Left ventricle myocardium inferior (tissue), 1 donor: ENCODE measurements at regions not wholly inside any gene's neighbourhood (a gene's known extent, or its start where the extent isn't known, plus 50 kb on each side); places are given as distances from the start of the nearest gene placed in this dataset.

Source experiments
- DNase-seq: peaks from one replicate; pipeline ENCODE4 v3.0.0-alpha.2; 2020
- H3K27ac ChIP-seq: fragments of 200-600 bp; replicated peaks from 2 replicates; pipeline ENCODE4 v1.8.0; 2021
- H3K27me3 ChIP-seq: fragments of 200-600 bp; 2 replicates; pipeline ENCODE4 v1.8.0; 2021; ENCODE audit warnings: low read depth
- H3K36me3 ChIP-seq: fragments of 200-600 bp; 2 replicates; pipeline ENCODE4 v1.8.0; 2021
- H3K4me1 ChIP-seq: fragments of 200-600 bp; 2 replicates; pipeline ENCODE4 v1.8.0; 2021
- H3K4me3 ChIP-seq: fragments of 200-600 bp; 2 replicates; pipeline ENCODE4 v1.8.0; 2021; ENCODE audit warnings: mild to moderate bottlenecking, moderate library complexity
- H3K9me3 ChIP-seq: fragments of 200-600 bp; replicated peaks from 2 replicates; pipeline ENCODE4 v1.8.0; 2021
- CTCF ChIP-seq: fragments of 200-600 bp; IDR thresholded peaks from 2 replicates; pipeline ENCODE4 v1.8.0; 2021; ENCODE audit warnings: antibody characterized with exemption, mild to moderate bottlenecking, borderline replicate concordance
- intact Hi-C: fragments of 100-400 bp; cut with micrococcal nuclease; formaldehyde crosslinking; loops from one replicate; pipeline ENCODE4 v1.11.0; 2022
- donor health status: DM: no; HTN: yes; CAD: no; lungs with severe emphysema.

DNA sequence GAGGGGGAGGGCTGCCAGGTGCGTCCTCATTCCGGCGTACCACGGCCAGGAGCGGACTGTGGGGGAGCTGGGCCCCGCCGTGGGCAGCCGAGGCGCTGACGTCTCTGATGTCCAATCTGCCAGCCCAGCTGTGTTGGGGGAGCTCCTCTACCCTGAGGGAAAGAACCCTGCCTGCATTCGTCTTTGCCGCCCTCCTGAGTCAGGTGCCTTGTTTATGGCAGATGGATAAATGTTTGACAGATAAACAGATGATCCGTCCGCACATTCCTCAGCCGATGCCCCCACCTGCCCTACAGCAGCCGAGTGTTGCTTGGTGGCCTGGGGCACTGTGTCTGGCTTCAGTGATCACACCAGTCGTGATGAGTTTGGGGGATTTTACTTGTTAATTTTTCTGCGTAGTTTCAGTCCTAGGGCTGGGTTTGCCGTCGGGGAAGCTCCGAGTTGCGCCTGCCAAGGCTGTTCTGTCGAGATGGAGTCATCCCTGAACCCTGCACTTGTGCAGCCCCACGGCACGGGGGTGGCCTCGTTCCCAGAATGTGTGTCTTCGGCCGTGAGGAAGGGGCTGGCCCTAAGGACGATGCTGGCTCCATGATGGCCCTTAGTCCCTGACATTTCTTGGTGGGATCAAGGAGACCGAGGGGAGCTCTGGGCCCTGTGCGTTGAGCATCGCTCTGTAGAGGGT lies 1083.9 kb downstream of the BRD1 start:
- H3K36me3 ChIP-seq, result no peaks in the 10 kb centered on the region
- H3K9me3 ChIP-seq, result peaks cover 6% of the 10 kb centered on the region
- no peak overlapping the region for H3K4me3 ChIP-seq
- no peak overlapping the region for H3K27ac ChIP-seq
- TF ChIP-seq CTCF, result no peak
- DNase-seq, result no peak
- H3K27me3 ChIP-seq, result peaks cover 22% of the 10 kb centered on the region
- intact Hi-C loops, result no loop called here
- no peaks in the 10 kb centered on the region for H3K4me1 ChIP-seq

- Histone ChIP-seq H3K9me3 (peaks cover 6% of the 10 kb centered on the region), H3K27ac (no peak overlapping the region), H3K4me3 (no peak overlapping the region), H3K27me3 (peaks cover 22% of the 10 kb centered on the region), H3K4me1 (no peaks in the 10 kb centered on the region), H3K36me3 (no peaks in the 10 kb centered on the region)
- no peak for TF ChIP-seq CTCF
- intact Hi-C loops, result no loop called here
- no peak for DNase-seq
Measured at GRCh38 chr22:48742556-48743343, 1084.9 kb downstream of the BRD1 start.

DNA sequence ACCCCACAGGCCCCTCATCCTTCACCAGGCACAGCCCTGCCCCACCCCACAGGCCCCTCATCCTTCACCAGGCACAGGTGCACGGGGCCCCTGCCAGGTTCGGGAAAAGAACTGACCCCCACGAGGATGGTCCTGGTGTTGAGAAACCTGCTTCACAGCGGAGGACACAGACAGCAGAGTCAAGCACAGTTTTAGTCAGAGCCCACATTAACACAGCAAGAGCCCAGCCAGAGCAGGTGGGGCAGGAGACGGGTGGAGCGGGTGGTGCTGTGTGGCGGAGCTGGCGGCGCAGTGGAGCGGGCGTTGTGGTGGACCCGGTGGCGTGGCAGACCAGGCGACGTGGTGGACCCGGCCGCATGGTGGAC lies 1085.5 kb downstream of the BRD1 start:
- H3K4me3 ChIP-seq, result no peak overlapping the region
- no peak for TF ChIP-seq CTCF
- DNase-seq, result no peak
- no peak overlapping the region for H3K27ac ChIP-seq
- peaks cover 22% of the 10 kb centered on the region for H3K27me3 ChIP-seq
- intact Hi-C loops, result no loop called here
- no peaks in the 10 kb centered on the region for H3K4me1 ChIP-seq
- H3K36me3 ChIP-seq, result no peaks in the 10 kb centered on the region
- H3K9me3 ChIP-seq, result peaks cover 6% of the 10 kb centered on the region

DNA sequence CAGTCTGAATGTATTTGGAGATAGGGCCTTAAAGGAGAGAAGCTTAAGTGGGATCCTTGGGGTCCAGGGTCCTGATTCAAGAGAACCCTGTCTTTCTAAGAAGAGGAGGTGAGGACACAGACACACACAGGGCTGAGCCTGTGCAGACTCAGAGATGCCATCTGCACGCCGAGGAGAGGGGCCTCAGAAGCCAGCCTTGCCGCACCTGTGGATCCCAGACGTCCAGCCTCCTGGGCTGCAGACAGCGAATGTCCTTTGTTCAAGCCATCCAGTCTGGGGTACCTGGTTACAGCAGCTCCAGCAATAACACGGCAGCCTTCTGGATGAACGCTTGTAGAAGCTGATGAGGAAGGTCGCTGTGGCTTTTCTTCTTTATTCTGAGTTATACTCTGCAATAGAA lies 1086.1 kb downstream of the BRD1 start:
- Histone ChIP-seq H3K27me3 (peaks cover 22% of the 10 kb centered on the region), H3K27ac (no peak overlapping the region)
- intact Hi-C loops, result no loop called here

More for the DNA sequence above, 1086.1 kb downstream of the BRD1 start:
- no peak for TF ChIP-seq CTCF
- Histone ChIP-seq H3K36me3 (no peaks in the 10 kb centered on the region), H3K4me1 (no peaks in the 10 kb centered on the region), H3K4me3 (no peak overlapping the region), H3K9me3 (peaks cover 6% of the 10 kb centered on the region)
- no peak for DNase-seq
